ENCODE measurements at regions not wholly inside any gene's neighbourhood (a gene's known extent, or its start where the extent isn't known, plus 50 kb on each side); places are given as distances from the start of the nearest gene placed in this dataset.
A peak's percentile ranks its signal among the peaks of the same experiment; 100 is the strongest.
"Not testable (repeated sequence)": the region's sequence is repeated elsewhere in the genome, so short reads cannot be mapped to it uniquely, and the experiment has no call there.

DNA sequence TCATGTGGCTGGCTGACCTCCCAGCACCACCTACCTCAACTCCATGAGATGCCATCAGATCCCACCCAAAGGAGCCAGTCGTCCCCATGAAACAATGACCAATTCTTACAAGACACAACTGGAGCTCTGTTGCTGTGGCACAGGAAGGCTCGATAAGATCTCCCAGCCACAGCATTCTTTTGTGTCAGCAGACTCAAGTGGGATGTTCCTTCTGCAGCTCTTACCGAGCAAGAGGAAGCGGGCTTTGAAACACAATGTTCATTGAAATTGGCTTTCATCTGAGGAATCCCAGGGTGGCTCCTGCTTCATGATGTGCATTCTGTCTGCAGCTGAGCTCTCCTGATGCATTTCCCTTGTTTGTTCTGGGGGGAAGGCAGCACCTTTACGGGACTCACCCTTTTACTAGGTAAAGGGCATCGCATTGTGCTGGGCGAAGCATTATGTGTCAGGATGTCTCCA, 222.0 kb upstream of the SGK1 start:
- ATAC-seq (peak; percentile 75 to 90 (median 85)), DNase-seq (peak in 4 of 5 donors; percentile 30 to 67 (median 44))
- Histone ChIP-seq H3K27me3 (no peaks in the 10 kb centered on the region), H3K36me3 (no peaks in the 10 kb centered on the region), H3K27ac (peak overlapping the region in 10 of 12 donors; percentile 26 to 76 (median 42)), H3K4me1 (peaks cover 0 to 27% (median 7%) of the 10 kb centered on the region in 12 donors), H3K9me3 (no peaks in the 10 kb centered on the region), H3K4me3 (no peak overlapping the region)
- intact Hi-C loops (cut with DNase I): loop anchor here in 6 of 10 donors (5.0 to 10.0 kb wide), 6 partner anchors 97 to 365 kb away; no protein-coding TSS in a partner anchor
- 41 to 55% (median 47%) methylated on average over 7 of the region's 7 CpGs for WGBS, 4 donors
- TF ChIP-seq, protein P1, sequence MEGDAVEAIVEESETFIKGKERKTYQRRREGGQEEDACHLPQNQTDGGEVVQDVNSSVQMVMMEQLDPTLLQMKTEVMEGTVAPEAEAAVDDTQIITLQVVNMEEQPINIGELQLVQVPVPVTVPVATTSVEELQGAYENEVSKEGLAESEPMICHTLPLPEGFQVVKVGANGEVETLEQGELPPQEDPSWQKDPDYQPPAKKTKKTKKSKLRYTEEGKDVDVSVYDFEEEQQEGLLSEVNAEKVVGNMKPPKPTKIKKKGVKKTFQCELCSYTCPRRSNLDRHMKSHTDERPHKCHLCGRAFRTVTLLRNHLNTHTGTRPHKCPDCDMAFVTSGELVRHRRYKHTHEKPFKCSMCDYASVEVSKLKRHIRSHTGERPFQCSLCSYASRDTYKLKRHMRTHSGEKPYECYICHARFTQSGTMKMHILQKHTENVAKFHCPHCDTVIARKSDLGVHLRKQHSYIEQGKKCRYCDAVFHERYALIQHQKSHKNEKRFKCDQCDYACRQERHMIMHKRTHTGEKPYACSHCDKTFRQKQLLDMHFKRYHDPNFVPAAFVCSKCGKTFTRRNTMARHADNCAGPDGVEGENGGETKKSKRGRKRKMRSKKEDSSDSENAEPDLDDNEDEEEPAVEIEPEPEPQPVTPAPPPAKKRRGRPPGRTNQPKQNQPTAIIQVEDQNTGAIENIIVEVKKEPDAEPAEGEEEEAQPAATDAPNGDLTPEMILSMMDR (IDR thresholded peaks at IDR 0.05): no peak
- no peak for TF ChIP-seq POLR2A (IDR thresholded peaks at IDR 0.05)

GRCh38 chr6:134537765-134538164, 219.9 kb upstream of the SGK1 start:
- DNase-seq, H3K36me3 ChIP-seq, H3K27ac ChIP-seq, H3K27me3 ChIP-seq, H3K4me3 ChIP-seq, H3K9me3 ChIP-seq, ATAC-seq: not testable (repeated sequence)
- WGBS, 4 donors: 97 to 99% (median 98%) methylated on average over 10 of the region's 10 CpGs
- H3K4me1 ChIP-seq: peaks cover 0 to 34% (median 14%) of the 10 kb centered on the region in 12 donors
- intact Hi-C loops (cut with DNase I): loop anchor here in 4 of 10 donors (10.0 kb wide), 4 partner anchors 187 to 363 kb away; no protein-coding TSS in a partner anchor

DNA sequence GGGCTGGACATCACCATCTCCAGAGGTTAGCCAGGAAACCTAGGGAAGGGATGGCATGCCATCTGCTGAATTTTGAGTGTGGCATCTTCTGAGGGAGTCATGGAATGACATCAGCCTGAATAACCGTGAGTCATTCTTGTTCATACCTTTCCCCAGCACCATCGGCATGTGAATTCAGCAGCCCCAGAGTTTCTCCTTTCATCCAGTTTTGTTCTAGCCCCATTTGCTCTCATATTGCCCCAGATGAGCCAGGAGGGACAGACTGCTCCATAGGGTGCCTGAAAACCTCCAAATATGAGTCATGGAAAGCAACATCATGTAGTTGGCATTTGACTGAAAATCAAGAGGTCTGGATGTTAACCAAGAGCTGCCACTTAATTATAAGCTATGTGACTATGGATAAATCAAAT, 219.2 kb upstream of the SGK1 start:
- no peak overlapping the region for H3K27ac ChIP-seq
- H3K9me3 ChIP-seq: no peaks in the 10 kb centered on the region
- H3K36me3 ChIP-seq: no peaks in the 10 kb centered on the region
- 79 to 93% (median 89%) methylated on average over 2 of the region's 2 CpGs for WGBS, 4 donors
- H3K4me3 ChIP-seq: no peak overlapping the region
- peaks cover 3 to 38% (median 14%) of the 10 kb centered on the region in 12 donors for H3K4me1 ChIP-seq
- no peak for TF ChIP-seq POLR2A (IDR thresholded peaks at IDR 0.05)
- TF ChIP-seq, protein P1 (IDR thresholded peaks at IDR 0.05): no peak
- no peak for DNase-seq
- intact Hi-C loops (cut with DNase I): loop anchor here in 4 of 10 donors (10.0 kb wide), 4 partner anchors 188 to 362 kb away; no protein-coding TSS in a partner anchor
- no peak for ATAC-seq
- no peaks in the 10 kb centered on the region for H3K27me3 ChIP-seq

- Histone ChIP-seq H3K27ac (peak overlapping the region in 1 of 12 donors; percentile 61), H3K36me3 (no peaks in the 10 kb centered on the region), H3K4me3 (no peak overlapping the region), H3K4me1 (peaks cover 3 to 48% (median 23%) of the 10 kb centered on the region in 12 donors), H3K9me3 (no peaks in the 10 kb centered on the region), H3K27me3 (no peaks in the 10 kb centered on the region)
- ATAC-seq: no peak
- no peak for DNase-seq
- TF ChIP-seq, protein P1 (IDR thresholded peaks at IDR 0.05): no peak
- no peak for TF ChIP-seq POLR2A (IDR thresholded peaks at IDR 0.05)
- intact Hi-C loops (cut with DNase I): loop anchor here in 4 of 10 donors (10.0 kb wide), 4 partner anchors 189 to 361 kb away; no protein-coding TSS in a partner anchor
- WGBS, 4 donors: 91 to 94% (median 93%) methylated on average over 2 of the region's 2 CpGs
Measured at GRCh38 chr6:134535831-134536230, 217.9 kb upstream of the SGK1 start.

Data from heart left ventricle (tissue), 16 donors.